GM23338 (cell line): ENCODE measurements at regions not wholly inside any gene's neighbourhood (a gene's known extent, or its start where the extent isn't known, plus 50 kb on each side); places are given as distances from the start of the nearest gene placed in this dataset.

ENCODE experiments used
- CTCF ChIP-seq, 2 experiments: fragments of 200-600 bp in 1 of 2; sonication (generic) in 1 of 2; conservative IDR thresholded peaks; 2 replicates each; pipeline versions ENCODE4 v1.5.1 to v1.6.1; 2016 to 2017; ENCODE audit warnings: antibody characterized with exemption in 2 of 2, low read depth in 2 of 2, mild to moderate bottlenecking in 2 of 2, moderate library complexity in 1 of 2
- POLR2AphosphoS5 ChIP-seq: IDR thresholded peaks from 2 replicates; pipeline ENCODE4 v1.6.1; 2016; ENCODE audit warnings: antibody characterized with exemption, low read depth
- ZNF114 ChIP-seq: fragments of 250-450 bp; sonication (Bioruptor Pico); IDR thresholded peaks from 2 replicates; pipeline ENCODE4 v1.5.0; 2020; ENCODE audit warnings: mild to moderate bottlenecking, moderate library complexity
- ZNF331 ChIP-seq: fragments of 250-450 bp; sonication (Bioruptor Pico); IDR thresholded peaks from 2 replicates; pipeline ENCODE4 v1.5.0; 2020; ENCODE audit warnings: low read depth, mild to moderate bottlenecking, moderate library complexity
- ZNF462 ChIP-seq: fragments of 250-450 bp; sonication (Bioruptor Pico); IDR thresholded peaks from 2 replicates; pipeline ENCODE4 v1.5.0; 2020; ENCODE audit warnings: mild to moderate bottlenecking, moderate library complexity
- TF ChIP-seq, protein P1 (sequence below): IDR thresholded peaks from 2 replicates; pipeline ENCODE4 v1.6.1; 2016; ENCODE audit warnings: antibody characterized with exemption

GRCh38 chr6:66735106-66735890 lies 1028.3 kb upstream of the EYS start (continued):
- no peak for TF ChIP-seq ZNF462
- TF ChIP-seq CTCF (conservative IDR thresholded peaks at IDR 0.05; ENCODE audit: low read depth in 2 of 2), result no peak
- no peak for TF ChIP-seq POLR2AphosphoS5
- TF ChIP-seq, protein P1, sequence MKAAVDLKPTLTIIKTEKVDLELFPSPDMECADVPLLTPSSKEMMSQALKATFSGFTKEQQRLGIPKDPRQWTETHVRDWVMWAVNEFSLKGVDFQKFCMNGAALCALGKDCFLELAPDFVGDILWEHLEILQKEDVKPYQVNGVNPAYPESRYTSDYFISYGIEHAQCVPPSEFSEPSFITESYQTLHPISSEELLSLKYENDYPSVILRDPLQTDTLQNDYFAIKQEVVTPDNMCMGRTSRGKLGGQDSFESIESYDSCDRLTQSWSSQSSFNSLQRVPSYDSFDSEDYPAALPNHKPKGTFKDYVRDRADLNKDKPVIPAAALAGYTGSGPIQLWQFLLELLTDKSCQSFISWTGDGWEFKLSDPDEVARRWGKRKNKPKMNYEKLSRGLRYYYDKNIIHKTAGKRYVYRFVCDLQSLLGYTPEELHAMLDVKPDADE, result no peak
- TF ChIP-seq ZNF114 (CRISPR knock-in tag), result no peak
- no peak for TF ChIP-seq ZNF331 (CRISPR knock-in tag)
